Pons (tissue), 1 donor: ENCODE measurements at regions not wholly inside any gene's neighbourhood (a gene's known extent, or its start where the extent isn't known, plus 50 kb on each side); places are given as distances from the start of the nearest gene placed in this dataset.
"Not testable (repeated sequence)": the region's sequence is repeated elsewhere in the genome, so short reads cannot be mapped to it uniquely, and the experiment has no call there.

ENCODE experiments used
- DNase-seq: peaks from one replicate; pipeline ENCODE4 v3.0.0-alpha.2; 2016; ENCODE audit warnings: low spot score

DNA sequence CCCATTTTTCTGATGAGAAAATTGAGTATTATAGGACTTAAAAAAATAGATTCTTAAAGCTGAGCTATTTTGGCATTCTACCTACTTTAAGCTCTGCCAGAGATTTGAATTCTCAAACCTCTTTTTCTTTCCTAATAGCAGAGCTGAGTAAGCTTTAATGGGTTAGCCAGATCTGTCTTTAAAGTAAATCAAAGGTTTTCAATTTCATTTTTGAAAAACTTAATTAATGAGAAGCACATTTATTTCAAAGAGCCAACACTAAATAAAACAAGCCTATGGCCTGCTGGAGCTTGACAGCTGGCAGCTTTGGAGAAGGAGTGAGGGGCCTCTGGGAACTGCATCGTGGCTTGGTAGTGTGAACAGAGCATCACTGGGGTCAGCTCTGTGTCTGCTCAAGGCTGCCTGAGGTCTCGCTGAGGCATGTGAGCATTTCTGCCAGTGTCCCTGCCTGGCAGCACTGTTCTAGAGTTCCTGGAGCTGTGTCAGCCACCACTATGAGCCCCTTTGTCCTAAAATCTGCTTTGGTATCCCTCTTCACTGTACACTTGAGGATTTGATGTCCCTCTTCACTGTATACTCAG is 50.4 kb upstream of the PRSS23 start:
- no peak for DNase-seq

- no peak for DNase-seq
These were observed 51.0 kb upstream of the PRSS23 start for GRCh38 chr11:86749376-86749775.

DNA sequence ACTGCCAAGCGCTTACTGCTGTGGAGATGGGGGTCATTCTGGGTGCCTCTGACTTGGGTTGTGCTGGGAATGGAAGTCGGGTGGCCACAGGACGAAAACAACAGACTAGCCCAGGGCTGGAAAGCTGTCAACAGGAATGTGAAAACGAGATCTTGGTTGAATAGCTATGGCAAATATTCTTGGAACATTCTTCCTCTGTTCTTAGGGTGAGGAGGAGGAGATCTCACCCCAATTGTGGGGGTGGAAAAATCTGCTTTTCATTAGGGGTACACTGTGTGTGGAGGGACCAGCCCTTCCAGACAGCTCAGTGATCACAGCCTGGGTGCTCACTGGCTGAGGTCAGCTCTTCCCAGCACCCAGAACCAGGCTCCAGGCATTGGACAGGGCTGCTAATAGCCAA is 52.0 kb upstream of the PRSS23 start:
- no peak for DNase-seq

DNA sequence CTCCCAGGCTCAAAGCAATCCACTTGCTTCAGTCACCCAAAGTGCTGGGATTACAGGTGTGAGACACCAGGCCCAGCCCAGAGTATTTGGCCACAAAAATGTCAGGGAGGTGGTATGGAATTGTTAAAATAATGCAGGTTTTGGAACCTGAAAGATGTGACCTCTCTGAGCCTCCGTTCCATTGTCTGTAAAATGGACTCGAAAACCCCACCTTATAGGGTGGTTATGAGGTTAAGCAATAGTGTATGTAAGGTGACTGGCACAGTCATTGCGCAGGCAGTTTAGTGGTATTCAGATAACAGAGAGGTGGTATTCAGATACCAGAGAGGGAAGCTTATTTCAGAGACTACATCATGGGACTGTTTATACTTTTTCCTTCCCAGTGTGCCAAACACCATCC is 52.5 kb upstream of the PRSS23 start:
- DNase-seq = no peak

DNA sequence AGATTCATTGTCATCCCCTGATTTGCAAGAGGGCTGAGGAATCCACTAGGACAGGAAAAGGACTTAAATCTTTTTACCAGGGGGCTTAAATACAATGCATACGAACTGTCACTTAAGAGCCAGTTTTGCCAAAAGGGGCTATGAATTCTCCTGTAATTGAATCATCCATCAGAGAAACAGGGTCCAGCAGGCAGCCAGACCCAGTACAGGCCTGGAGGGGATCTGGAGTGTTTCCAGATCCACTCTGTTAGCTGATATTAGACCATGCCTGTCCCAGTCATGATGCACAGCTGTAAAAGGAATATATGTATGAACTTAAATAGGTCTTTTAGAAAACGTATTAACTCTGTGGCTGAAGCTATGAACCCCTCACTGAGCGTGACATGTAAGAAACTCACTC is 53.8 kb upstream of the PRSS23 start:
- DNase-seq = no peak

DNA sequence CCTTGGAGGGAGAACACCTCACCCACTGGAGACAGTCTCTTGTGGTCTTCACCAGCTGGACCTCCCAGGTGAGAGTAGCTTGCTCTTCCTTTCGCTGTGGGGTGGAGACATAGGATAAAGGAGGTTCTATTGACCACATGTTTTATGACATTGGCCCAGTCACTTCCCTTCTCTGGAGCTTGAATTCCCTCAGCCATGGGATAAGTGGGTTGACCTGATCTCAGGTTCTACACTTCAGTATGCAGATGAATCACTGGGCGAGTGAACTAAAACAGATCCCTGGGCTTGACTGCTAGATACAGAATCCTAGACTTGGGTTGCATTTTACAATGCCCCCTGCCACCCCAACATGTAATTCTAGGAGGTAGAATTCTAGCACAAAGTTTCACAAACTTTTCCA is 54.8 kb upstream of the PRSS23 start:
- DNase-seq = no peak

DNA sequence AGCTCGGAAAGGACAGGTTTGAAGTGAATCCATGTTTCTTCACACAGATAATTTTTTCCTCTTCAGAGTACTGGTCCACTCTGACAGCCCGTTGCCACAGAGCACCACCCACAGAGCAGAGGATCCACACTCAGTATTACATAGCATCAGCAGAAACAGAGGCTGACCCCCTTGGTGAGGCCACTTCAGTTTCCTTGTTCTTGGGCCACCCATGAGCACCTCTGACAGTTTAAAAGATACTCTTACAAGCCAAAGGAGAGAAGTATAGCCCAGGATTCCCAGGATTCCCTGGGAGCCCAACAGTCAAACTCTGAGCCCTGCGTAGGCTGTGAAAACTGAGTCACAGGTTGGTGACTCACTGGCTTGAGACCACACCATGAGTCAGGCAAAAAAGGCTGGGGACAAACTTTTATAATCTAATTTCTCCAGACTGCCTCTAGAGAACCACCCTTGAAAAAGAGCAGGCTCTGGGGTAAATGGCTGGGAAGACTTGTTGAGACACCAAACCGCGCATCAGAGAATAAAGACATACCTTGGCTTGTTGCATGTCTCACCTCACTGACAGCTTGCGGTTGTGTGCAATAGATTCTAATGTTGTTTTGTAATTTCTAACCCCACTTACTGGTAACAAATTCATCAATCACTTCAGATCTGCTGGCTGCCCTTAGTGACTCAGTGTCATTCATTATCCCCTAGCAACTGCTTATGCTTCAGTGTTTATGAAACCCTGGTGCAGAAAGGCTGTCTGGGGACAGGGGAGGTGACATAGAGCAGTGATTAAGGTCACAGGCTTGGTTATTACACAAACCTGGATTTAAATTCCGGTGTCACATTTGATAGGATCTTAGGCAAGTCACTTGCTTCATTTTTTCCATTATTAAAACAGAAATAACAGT is 56.9 kb upstream of the PRSS23 start:
- DNase-seq = no peak

DNA sequence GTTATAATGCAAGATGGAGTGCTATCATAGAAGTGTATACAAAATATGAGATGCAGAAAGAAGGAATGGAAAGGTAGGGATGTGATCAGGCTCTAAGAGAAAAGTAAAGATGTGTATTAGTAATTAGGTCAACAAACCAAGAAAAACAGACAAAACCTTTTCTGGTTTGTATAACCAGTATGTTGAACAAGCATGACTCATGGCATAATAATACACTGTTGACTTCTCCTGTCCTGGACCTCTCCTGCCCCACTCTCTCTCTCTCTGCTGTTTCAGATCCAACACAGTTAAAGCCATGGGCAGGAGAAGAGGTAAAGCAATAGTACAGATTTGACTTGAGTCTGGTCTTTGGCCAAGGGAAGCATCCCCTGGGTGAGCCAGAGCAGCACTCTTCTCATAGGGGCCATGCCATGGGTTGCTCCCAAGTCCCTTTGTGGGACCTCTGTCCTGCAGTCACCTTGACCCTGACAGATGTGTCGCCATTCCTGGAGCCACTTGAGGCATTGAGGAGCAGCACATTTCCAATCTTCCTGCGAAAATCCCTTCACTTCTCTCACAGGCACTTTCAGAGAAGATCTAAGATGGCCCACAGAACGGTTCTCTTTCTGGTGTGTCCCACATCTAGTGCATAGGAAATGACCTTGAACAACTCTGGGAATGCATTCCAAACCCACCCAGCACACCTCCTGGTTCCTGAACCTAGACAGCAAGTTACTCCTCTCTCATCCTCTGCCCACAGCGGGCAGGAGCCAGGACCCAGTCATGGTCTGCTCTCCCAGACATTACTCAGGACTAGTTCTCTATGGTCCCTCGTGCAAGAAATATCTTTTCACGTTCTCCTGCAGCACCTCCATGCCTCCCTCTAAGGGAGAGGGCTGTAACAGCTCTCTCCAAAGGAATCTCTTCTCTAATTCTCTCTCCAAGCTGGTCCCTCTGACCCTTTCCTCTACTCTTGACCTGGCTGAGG is 58.2 kb upstream of the PRSS23 start:
- no peak for DNase-seq

DNA sequence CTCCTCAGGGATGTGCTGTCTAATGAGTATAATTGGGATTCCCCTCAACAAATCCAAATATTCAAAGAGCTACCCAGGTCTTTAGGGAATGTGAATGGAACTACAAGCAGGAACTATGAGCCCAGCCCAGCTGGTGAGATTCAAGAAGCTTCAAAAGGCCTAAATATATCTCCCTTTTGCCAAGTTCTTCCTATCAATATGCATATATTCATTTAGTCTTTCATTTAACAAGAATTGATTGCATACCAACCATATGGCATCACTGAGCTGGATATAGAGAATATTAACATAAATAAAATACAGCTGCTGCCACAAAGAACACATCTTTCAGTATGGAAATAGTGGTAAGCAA is 58.9 kb upstream of the PRSS23 start:
- DNase-seq = no peak

GRCh38 chr11:86740628-86741483 is 59.5 kb upstream of the PRSS23 start:
- DNase-seq = peak; percentile 65

GRCh38 chr11:86738568-86738967 is 61.8 kb upstream of the PRSS23 start:
- no peak for DNase-seq

DNA sequence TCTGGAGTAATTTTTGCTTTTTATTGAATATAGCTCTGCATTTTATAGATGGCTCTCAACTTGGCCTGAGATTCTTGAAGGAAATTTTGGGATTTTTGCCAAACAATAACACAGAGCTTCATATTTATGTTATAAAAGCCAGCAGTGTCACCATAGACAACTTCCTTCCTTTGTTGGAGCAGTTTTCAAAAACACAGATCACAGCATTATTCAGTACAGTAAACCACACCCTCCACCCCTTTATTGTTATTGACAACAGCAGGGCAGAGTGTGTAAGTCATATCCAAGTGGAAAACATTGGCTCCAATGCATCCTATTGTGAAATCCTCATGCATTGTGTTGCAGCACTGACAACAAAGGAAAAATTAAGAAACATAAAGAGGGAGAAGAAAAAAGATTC is 62.6 kb upstream of the PRSS23 start:
- no peak for DNase-seq

- DNase-seq = no peak
These were observed 63.1 kb upstream of the PRSS23 start for GRCh38 chr11:86737230-86737629.

DNA sequence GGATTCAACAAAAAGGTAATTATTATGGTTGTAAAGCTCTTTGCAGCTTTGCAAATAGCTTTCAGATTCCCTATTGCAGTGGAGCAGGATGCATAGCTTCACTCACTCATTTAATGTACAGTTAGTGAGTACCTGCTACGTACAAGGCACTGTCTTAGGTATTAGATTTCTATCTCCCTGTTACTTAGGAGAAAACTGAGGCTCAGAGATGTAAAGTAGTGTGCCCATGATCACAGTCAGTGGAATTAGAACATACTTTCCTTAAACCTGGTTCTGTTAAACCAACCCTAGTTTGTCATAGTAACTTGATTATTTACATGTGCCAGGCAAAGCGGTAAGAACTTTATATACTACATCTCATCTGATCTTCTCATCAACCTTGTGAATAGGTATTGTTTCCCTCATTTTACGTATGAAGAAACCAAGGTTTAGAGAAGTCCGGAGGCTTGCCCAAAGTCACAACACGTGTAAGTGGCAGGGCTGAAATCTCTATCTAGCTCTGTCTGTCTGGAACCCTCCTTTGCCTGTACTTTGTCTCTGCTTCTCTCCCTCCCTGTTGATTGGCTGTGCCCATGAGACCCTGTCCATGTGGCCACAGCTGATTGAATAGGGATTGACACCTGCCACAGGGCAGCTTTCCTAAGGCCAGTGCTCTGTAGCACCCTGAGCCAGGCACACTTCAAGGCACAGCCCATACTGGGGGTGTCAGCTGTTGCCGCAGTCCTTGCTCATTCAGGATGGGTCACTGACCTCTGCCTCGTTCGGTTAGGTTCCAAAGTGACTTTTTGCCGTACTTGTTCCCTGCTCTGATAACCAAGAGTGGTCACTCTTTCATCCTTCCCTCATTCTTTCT is 63.8 kb upstream of the PRSS23 start:
- no peak for DNase-seq

GRCh38 chr11:86735451-86736290 is 63.3 kb upstream of the ME3 start:
- no peak for DNase-seq

- not testable (repeated sequence) for DNase-seq
These were observed 60.3 kb upstream of the ME3 start for GRCh38 chr11:86732739-86733138.

- not testable (repeated sequence) for DNase-seq
These were observed 59.9 kb upstream of the ME3 start for GRCh38 chr11:86732286-86732685.

DNA sequence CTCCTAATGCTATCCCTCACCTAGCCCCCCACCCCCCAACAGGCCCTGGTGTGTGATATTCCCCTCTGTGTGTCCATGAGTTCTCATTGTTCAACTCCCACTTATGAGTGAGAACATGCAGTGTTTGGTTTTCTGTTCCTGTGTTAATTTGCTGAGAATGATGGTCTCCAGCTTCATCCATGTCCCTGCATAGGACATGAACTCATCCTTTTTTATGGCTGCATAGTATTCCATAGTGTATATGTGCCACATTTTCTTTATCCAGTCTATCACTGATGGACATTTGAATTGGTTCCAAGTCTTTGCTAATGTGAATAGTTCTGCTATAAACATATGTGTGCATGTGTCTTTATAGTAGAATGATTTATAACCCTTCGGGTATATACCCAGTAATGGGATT is 57.2 kb upstream of the ME3 start:
- not testable (repeated sequence) for DNase-seq

- DNase-seq = no peak
These were observed 56.1 kb upstream of the ME3 start for GRCh38 chr11:86728562-86728961.
